ENCODE measurements at regions not wholly inside any gene's neighbourhood (a gene's known extent, or its start where the extent isn't known, plus 50 kb on each side); places are given as distances from the start of the nearest gene placed in this dataset.

DNA sequence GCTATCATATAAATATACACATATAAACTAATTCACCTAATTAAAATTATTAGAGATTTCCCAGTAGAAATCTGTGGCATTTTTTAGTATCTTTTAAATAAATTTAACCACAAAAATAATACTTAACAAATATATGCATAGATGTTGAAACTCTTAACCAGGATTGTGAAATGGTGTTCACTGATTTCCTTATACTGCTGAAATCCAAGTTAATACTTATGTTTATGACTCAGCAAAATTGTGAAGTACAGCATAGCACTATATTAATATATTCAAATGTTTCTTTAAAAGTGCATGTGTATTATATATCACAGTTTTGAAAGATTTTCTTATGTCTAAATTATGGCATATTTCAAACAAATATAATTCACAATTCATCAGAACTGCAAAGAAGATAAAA, 328.2 kb upstream of the MANEA start:
- no peak for DNase-seq

DNA sequence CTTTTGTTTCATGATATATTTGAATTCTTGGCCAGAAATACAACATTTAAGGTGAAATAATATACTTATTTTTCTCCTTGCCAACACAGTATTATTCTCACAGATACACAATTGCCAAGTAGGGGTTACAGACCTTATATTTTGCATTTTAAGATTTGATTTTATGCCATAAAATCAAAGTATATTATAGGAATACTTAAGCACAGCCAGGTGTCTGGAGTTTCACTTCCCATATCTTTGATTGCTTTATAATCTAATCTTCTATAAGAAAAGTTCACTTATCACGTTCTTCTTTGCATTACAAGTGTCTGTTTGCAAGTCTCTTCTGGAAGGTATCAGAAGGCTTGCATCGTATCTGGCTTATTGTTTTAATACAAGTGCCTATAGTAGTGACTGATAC, 327.7 kb upstream of the MANEA start:
- DNase-seq, result no peak

DNA sequence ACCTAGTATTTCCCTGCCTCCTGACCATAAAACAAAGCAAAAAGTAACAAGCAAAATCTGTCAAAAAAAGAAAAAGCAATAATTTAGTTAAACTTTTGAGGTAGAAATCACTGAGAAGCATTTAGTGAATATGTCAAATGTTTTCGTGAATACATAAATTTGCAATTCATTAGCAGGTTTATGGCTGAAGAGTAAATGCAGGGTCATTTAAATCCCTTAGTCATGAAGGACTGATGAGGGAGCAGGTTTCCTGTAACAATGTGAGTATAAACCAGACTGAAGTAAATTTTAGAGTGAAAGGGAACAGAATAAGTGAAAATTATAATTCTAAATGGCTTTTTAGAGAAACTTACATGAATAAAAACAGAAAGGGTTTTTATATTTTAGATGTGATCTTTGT, 313.5 kb upstream of the MANEA start:
- no peak for DNase-seq

DNA sequence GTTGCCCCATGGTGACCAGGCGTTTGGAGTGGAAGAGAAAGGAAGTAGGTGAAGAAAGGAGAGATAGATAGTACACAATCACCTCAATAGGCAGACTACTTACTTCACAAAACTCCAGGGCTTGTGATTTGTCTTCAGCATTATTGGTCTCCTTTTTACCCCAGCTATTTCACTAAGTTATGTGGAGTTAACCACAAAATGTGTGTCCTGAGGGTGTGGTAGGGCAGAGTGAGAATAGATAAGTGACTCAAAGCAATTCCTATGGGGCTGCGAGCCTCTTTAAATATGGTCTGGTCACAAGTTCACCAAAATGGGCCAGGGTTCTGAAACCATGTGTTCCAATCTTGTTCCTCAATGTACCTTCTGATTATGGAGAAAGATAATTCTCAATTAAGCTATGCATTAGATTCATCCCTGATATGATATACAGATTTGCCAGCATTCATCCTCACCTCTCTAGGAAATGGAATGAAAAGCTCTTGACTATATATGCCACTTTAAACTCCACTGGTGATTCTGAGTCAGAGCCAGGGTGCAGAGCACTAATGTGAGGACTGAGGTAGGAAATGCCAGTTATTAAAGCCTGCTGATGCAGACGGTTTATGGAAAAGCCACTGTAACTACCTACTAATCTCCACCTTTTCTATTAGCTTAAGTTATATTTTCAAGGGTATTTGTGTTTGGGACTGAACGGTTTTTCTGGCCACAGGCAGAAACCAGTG, 310.6 kb upstream of the MANEA start:
- no peak for DNase-seq

DNA sequence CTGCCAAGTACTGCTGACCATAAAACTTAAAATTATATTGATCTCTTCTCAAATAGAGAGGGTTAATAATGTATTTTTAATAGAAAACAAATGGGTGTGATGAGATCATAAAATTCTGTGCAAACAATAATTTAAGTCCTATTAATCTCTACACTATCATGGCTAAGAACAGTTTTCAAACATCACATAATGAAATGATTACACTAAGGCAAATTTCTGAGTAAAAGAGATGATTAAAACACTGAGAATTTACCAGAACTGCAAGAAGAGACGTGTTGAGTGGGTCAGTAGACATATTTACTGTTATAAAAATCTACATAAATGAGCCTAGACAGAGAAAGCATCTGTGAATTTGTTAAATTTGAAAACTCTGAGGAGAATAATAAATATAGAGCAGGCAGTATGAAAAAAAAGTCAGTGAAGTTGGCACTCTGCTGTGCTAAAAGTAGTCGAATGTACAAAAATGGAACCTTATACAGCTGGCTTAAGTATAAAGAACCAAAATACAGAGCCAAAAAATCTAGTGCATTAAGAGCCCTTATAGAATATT, 302.6 kb upstream of the MANEA start:
- DNase-seq, result no peak

DNA sequence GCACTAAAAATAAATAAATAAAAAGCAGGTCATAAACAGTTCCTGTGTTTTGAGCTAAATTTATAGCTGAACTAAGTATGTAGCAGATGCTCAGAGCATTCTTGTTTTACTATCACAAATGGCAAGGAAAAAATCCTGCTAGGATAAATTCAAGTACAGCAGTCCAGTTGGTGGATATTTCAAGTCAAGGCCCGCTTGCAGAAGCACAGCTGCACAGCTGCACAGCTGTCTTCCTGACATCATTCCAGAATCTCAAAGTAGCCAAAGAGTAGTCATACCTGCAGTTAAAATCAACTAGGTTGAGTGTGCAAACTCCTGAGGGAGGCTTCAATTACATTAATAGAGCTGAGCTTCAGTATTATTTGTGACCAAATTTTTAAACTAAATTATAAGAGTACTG, 297.7 kb upstream of the MANEA start:
- no peak for DNase-seq

DNA sequence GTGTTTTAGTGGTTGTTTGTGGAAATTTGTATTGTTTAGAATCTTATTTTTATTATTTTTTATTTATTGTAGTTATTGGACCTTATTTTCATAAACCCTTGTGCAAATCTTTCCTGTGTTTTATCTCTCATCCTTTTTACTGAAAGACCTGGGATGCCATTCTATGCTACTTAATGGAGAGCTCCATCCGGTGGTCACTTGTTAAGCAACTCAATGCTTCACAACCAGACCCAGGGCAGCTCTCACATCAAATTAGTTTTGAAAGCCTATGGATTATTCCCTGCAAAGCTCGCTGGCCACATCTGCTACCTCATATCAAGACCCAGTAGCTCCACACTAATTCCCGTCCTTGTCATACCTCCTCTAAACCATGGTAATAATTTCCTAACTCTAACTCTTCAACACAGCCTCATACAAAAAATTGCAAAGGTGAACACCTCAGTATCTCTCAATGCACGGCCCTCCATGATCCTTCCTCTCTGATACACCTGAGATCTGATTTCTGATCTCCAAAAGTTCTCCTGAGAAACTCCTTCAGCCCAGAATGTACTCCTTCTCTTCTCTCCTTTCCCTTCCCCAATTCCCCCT, 296.6 kb upstream of the MANEA start:
- no peak for DNase-seq

DNA sequence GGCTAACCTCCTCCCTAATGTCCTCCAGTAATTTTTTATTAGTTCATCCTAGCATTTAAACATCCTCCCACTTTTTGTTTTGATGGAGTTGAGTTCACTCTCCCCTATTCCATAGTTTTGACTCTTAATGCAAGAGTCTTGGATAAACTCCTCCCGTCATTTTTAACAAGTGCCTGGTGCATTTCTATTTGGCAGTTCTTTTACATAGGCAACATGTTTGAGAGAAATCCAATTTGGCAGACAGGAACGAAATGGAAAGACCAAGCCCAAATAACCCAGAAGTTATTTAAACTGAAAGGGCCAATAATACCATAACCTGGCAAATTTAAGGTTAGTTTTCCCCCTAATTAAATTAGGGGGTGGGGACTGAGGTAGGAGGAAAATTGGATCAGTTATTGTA, 291.5 kb upstream of the MANEA start:
- DNase-seq, result no peak

DNA sequence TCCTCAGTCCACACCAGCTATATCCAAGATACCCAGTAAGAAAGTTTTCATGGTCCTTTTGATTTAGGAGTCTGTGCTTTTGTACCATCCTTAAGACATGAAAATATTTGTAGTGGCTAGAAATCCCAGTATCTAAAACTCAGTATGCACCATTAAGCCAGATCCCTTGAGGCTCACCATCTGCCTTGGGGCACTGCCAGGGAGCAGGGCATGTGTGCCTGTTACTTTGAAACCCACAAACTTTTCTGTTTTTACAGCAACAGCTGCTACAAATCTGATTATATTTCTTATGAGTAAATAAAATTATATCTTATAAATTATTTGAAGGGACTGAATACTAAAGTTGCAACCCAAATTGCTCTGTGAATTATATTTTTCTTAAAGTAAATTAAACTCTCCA, 290.5 kb upstream of the MANEA start:
- no peak for DNase-seq

DNA sequence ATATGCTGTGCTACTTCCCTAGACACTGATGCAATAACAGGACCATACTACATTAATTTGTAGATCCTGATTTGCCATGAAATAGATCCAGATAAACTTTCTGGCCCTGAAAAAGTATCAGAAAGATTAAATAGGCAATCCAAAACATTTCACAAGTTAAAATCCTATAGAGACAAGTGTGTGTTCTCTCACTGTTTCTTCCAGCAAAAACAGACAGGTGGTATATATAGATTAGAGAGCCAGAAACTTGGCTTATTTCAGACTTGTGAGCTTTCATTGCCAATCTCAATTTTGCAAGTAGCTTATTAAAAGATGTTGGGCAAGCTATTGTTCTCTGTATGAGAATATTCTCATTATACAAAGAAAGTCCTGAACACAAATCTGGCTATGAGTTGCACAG, 289.1 kb upstream of the MANEA start:
- DNase-seq, result no peak

DNA sequence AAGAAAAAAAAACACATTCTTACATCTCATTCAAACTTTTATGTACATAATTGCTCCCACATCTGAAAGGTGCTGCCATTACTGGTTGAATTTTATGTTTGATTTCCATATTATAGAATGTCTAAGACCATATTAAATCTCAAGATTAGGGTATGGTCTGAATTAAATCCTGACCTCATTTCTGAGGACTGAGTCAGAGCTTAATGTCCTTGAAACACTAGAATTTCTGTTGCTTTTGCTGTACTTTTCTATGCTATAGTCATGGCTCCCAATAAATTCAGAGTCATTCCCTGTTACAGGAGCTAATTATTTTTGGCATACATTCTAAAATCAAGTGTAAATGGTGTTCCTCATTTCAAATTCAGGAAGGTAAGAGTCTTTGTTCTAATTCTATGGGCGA, 285.3 kb upstream of the MANEA start:
- DNase-seq, result no peak

DNA sequence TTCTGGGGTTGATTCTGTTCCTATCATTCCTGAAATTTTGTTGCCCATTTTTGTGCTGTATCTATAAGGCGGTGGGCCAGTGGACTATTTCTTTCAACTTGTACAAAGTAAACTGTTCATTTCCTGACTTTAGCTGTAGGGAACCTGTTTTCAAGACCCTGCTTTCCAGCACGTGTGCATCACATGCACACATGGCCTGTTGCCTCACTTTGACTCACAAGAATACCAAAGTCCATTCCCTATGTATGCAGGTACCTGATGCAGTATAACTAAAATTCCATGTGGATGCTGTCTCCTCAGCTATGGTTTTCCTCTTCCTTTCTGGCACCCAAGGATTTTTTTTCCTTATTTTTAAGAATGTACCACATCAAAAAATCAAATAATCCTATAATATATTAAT, 284.1 kb upstream of the MANEA start:
- no peak for DNase-seq

DNA sequence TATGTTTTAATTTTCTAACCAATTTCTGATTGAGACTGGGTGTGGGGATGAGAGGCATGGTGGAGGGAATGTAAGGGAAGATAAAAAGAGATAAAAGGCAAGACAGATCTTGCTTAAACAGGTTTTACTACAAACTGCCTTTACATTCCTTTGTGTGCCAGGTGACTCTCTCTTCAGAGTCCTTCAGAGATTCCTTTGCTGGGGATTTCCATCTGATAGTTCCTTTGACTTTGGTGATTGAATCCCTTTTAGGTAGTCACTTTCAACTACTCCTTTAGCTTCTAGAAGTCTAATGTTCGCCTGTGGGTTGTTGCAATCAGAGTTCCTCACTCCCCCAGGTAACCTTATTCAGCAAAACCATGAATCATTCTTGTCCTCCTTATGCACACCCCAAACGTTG, 283.3 kb upstream of the MANEA start:
- no peak for DNase-seq

DNA sequence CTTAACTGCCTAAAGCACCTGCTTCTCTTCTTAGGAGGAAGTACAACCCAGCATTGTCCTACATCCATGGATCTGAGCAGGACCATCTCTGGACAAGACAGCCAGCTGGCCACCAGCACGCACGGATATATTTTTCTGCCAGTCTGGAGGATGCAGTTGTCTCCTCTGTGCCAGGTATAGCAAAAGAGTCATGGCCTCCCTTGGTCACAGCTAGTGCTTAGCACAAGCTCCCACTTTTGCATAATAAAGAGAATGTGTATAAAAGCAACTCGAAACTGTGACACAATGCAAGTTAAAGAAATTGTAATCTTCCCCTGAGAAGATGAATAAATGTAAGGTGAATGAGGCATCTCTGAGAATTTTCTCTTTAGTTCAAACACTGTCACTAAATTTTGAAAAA, 267.8 kb upstream of the MANEA start:
- DNase-seq, result no peak

DNA sequence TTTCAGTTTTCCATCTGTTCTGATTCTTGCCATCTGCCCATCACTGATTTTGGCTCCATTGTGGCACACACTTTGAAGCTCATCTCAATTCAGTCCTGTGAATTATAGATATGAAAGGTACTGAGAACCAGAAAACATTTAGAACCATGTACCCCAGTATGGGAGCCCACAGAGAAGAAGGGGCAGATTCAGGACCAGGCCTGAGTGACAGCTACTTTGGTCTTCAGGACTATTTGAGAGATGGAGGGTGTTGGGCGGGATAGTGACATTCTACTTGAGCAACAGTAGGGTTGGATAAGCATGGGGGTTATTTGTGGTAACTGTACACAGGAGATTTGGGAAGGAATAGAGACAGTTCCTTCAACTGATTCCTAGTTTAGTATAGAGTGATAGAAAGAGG, 259.2 kb upstream of the MANEA start:
- DNase-seq, result no peak

DNA sequence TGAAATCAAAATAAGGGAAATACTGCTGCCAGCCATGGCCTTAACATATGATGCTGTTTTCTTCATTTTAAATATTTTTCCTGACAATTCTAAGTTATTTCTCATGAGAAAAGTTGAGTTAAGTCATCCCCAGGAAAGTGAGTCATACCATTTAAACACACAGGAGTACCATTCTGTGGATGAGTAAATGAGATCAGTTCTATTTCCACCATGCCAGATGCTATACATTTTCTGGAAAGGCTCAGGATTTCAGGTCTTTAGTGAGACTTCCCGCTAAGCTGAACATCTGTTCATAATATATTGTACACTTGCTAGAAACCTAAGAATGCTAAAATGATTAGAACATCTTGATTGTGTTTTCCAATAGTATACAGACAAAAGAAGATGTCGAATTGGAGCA, 256.2 kb upstream of the MANEA start:
- no peak for DNase-seq

DNA sequence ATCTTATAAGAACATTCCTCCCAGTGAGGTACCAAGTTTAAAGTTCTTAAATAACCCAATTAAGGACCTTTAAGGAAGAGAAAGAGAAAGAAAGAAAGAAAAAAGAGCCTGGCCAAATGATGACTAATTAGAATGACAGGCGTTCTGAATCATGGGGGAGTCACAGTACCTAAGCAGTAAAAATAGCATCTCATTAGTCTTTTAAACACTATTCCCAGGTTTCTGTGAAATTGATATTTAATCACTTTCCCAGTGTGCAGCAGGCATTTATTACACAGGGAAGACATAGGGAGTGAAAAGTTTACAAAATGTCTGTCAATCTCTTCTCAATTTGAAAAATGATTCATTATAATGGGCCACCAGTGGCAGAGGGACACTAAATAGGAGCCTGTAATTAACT, 251.4 kb upstream of the MANEA start:
- DNase-seq, result no peak

DNA sequence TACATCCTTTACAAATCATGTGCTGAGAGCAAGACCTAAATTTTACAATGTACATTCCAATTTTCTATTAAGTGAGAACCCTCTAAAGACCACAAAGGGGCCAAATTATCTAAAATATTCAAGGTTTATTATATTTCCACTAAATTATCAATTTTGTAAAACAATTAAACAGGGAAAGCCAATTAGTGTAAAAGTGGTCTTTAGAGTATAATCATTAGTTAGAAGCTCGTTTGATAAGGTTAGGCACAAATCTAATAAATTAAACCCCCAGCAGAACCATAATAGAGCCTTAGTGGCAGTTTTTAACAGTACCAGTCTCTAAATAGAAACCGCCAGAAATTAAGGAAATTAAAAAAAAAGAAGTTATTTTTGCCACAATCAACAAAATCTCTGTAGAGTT, 249.1 kb upstream of the MANEA start:
- no peak for DNase-seq

DNA sequence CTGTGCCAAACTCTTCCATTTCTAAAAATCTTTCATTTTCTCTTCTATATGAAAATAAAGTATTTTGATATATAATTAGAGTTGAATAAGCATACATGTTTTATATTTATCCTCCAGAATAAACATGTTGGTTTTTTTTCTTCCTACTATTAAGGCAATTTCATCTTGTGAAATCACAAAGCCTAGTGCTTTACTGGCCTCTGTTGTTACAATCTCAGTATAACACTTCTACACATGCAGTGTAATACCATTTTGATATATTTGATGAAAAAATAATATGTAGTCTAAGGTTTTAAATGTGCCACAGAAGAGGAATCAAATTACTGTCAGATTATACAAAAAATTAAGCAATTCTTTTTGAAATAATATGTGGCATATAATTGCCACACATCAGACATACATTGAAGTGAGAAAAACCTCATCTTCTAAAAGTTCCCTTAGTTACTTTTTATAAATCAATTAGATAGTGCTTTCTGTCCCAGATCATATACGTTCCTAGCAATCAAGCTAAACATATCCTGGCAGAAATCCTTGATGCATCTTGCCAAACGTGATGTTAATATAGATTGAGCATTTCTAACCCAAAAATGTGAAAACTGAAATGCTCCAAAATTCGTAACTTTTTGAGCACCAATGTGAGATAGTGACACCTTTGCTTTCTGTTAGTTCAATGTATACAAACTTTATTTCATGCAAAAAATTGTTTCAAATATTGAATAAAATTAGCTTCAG, 225.1 kb upstream of the MANEA start:
- DNase-seq, result no peak

DNA sequence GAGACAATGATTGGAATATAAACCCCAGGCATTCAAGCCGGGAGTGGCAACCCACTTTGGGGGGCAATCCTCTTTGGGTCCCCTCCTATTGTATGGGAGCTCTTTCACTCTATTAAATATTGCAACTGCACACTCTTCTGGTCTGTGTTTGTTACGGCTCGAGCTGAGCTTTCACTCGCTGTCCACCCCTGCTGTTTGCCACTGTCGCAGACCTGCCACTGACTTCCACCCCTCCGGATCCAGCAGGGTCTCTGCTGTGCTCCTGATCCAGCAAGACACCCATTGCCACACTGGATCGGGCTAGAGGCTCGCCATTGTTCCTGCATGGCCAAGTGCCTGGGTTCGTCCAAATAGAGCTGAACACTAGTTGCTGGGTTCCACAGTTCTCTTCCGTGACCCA, 222.8 kb upstream of the MANEA start:
- no peak for DNase-seq

DNA sequence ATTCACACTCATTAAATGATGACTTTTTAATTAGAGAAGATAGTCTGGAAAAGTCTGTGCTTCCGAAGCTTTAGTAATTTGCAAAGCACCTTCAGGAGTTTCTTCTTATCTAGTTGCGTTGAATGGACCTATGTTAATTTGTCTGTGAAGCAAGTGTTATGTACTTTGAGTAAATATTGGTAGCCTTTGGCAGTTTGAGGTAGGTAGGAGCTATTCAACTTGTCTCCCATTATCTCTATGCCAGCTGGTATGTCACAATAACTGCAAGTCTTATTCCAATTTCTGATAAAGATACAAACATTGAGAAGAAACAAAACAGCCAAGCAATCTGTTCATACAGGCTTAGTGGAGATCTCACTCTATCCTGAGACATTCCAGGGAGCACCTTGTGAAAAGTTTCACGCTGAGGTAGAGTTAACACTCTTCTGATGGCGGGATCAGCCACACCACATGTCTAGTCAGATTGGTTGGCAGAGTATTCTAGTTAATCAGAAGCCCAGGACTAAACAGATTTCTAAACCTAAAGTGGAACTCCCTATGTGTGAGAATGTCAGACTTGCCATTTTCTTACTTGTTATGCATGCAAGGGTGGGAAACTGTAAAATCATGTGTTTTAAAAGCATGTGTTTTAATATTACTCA, 219.8 kb upstream of the MANEA start:
- DNase-seq, result no peak

DNA sequence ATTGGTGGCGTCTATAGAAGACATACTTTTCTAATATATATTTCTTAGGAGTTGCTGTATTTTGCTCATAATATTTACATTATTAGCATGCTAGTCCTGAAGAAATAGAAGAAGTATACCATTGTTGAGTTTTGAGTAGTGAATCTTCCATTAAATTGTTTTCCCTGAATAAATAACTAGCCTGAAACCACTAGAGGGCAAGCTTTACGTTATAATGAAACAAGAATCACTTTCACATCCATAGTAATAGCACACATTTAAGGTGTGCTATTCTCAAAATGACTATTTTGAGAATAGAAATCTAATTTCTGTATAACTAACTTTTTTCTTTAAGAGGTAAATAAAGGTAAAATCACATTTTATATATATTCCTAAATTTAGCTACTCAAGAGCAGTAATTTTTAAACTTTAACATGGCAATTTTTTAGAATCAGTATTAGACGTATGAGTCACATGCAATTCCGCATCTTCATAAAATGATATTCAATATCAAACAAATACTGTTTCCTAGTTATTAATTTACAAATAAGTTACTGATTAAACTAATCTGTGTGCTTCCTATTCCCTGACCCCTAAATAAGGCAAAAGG, 213.2 kb upstream of the MANEA start:
- no peak for DNase-seq

DNA sequence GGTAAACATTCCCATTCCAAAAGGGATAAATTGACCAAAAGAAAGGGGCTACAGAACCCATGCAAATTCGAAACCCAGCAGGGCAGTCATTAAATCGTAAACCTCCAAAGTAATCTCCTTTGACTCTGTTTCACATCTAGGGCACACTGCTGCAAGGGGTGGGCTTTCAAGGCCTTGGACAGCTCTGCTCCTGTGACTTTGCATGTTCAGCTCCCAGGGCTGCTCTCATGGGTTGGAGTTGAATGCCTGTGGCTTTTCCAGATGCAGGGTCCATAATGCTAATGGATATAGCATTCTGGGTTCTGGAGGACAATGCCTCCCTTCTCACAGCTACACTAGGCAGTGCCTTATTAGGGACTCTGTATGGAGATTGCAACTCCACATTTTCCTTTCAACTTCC, 211.9 kb upstream of the MANEA start:
- DNase-seq, result no peak

All from activated effector memory CD4-positive, alpha-beta T cell treated with anti-CD3 and anti-CD28 coated beads, Interleukin-2, amount 50 U/mL, for 16 hours (primary cell).